HG02943 (cell line): ENCODE measurements at regions not wholly inside any gene's neighbourhood (a gene's known extent, or its start where the extent isn't known, plus 50 kb on each side); places are given as distances from the start of the nearest gene placed in this dataset.

ENCODE experiments used
- ATAC-seq: cut with Tn5 transposase; IDR thresholded peaks from one replicate; pipeline ENCODE4 v1.9.1; 2021; ENCODE audit warnings: mild to moderate bottlenecking, low read depth, moderate library complexity; ENCODE audit not compliant: unreplicated experiment

DNA sequence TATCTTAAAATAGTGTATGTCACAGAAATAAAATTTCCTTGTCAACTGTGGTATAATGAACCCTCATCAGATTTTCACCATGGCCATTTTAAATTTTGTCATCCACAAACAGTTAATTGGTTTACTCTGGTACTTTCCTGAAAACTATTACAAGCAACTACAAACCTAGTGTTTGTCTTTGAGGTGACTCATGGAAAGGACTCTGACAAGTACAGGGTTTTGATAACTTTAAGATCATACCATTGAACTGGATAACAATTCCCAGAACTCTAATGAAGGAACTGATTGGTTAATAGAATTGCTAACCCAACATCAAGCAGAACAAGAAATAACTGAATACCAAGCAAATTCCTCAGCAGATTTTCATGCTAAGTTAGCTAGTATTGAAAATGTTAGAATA is 237.7 kb upstream of the IPO5 start:
- ATAC-seq: no peak

DNA sequence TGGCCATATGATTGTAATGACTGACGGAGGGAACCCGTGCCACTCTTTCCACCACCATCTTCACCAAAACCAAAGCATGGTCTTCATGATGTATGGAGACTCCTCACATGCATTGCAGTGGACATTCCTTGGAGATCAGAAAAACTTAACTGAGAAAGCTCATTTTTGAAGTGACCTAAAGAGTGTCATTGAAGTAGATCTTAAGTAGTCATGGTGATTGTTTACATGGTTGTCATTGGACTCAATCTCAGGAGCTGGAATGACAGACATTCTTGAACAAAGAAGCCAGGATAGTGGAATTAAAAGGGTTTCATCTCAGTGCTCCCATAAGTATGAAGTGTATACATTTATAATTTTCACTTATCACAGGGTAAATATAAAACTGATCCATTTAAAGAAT is 236.7 kb upstream of the IPO5 start:
- ATAC-seq: no peak

DNA sequence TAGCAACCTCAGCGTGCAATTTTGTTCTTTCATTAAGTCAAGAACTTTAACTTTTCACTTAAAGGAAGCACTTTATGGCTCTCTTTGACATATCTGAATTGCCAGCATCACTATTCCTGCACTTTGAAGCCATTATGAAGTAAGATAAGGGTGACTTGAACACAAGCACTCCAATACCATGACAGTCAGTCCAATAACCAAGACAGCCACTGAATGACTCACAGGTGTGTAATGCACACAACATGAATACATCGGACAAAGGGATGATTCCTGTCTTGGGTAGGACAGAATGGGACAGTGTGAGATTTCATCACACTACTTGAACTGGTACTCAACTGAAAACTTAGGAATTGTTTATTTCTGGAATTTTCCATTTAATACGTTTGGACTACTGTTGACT is 233.7 kb upstream of the IPO5 start:
- no peak for ATAC-seq

DNA sequence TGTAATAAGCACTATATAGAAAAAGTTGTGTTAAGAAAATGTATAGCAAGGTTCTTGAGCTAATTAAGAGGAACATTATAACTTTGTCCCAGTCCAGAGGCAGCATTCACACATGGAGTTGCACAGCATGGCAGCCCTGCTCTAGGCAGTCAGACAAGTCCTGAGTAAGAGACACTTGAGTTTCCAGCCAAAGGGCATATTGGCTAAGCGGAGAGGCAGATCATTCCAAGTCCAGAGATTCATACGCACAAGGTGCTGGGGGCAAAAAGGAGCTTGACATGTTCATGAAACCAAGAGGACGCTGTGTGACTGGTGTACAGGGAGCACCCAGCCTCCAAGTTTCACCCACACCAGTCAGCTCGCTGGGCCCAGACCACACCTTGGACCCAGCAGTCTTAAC is 232.6 kb upstream of the IPO5 start:
- ATAC-seq: no peak

DNA sequence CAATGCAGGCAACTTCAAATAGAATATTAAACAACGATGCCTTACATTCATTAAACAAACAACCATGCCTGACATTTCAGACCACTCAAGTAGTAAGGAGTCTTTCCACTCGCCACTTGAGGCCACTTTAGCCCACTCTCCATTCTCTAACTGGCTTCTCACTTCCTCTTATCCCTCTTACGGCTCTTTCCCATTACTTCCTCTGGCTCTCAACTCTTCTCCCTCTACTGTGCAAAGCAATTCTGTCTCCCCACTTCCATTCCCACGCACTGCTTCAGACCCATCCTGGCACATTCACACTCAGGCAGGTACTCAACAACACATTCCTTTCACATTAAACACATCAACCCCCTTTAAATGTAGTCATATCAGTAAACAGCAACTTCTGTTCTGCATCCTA is 229.8 kb upstream of the IPO5 start:
- no peak for ATAC-seq

DNA sequence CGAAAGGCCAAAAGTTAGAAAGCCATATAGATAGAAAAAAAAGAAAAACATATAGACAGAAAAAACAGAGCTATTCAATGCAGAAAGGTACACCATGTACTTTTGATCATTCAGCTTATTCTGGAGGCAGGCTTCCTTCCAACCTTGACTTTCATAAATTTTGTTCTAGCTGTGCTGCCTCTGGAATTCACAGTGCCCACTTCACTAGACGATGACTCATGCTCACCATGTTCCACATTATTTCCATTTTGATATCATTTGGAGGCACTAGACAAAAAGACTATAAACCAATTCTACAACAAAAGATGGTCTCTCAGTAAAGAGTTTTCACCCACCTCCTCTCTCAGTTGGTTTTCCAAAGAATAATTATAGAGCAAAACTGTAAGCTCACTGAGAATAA is 229.0 kb upstream of the IPO5 start:
- no peak for ATAC-seq

DNA sequence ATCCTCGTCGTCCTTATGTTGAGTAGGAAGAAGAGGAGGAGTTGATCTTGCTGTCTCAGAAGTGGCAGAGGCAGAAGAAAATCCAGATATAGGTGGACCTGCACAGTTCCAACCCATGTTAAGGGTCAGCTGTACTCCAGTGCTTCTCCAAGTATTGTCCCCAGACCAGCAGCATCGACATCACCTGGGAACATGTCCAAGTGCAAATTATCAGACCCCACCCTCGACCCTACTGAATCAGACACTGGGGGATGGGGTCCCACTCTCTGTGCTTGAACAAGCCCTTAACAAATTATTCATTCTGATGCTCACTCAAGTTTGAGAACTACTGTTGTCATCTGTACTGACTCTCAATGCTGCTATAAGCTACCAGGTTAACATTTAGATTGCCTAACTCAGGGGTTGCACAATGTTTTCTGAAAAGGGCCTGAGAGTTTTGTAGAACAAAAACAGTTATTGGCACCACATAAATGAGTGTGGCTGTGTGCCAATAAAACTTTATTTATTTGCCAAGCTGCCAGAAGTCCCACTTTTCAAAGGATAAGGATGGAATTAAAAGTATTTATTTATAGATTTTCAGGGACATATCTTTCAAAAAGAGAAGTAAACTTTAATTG is 226.7 kb upstream of the IPO5 start:
- ATAC-seq: no peak

DNA sequence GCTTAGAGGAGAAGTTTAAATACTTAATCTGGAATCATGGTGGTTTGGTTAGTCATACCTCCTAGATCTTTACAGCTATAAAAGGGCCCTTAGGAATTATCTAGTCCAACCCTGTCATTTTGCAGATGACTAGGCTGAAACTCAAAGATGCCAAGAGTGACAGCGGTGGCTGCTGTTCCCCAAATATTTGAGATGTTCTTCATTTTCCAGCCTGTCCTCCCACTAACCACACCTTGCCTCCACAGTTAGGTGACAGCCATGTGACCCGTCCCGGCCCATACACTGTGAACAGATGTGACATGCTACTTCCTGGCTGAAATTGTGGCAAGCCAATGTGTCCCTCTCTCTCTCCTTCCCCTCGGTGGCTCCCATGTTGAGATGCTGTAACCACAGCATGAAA is 225.5 kb upstream of the IPO5 start:
- ATAC-seq: no peak

DNA sequence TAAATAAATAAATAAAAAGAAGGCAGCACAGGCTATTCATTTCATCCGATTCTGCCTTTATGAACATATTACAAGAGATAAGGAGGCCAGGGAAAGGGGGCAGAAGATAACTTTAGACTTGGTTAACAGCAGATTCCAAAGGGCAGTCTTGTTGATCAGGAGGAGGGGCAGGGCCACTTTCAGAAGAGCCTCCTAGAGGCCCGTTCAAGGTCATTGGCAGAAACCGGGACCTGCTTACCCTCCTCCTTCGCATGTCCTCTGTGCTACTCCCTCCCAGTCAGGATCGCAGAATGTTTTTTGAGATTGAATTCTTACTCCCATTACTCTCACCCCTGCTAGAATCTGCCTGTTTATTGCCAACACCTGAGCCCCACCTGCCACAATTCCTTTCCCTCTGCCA is 217.0 kb upstream of the IPO5 start:
- ATAC-seq: no peak

DNA sequence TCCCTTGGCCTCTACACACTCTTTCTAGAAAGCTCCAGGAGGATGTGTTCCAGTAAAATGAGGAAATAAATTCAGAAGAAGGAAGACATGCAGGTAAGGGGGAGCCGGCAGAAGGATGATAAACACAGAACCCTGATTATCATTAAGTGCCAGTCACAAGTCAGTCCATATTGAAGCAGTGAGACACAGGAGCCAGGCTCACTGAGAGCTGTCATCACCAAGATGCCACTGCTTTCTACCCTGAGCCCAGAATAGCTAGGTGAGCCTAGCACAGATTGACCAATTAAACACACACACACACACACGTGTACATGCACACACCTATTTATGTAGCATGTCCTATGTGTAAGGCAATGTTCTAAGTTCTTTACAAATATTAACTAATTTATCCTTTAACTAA is 211.4 kb upstream of the IPO5 start:
- no peak for ATAC-seq

DNA sequence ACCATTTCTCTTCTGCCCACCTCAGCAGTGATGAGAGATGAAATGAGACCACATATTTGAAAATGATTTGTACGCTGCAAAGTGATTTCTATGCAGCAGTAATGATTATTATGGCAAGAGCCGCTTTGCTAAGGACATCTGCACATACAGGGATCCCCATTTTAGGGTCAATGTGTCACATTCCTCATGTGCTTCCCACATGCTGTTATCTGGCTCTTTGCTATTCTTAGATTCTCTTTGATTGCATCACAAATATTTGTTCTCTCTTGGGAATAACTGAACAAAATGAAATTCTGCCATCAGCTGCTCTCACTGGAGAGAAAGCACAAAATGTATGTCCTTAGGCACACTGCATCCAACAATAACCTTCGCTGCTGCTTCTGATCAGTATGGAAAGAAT is 209.5 kb upstream of the IPO5 start:
- no peak for ATAC-seq

DNA sequence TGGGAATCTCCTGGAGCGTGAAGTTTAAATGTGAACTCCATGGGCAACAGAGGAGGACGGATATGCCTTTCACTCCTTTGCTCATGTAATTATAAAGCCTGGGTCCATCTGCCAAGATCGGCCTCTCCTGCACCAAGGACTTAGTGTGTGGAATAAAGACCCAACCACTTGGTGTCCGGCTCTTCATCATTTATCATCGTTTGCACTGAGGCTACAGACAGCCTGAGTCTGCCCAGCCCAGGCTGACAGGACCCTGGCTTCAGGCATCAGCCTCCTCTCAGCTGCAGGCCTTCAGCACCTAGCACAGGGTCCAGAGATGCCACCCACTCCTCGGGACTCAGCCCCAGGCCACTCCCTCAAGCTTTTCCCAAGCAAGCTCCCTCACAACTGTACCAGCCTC is 206.8 kb upstream of the IPO5 start:
- no peak for ATAC-seq

DNA sequence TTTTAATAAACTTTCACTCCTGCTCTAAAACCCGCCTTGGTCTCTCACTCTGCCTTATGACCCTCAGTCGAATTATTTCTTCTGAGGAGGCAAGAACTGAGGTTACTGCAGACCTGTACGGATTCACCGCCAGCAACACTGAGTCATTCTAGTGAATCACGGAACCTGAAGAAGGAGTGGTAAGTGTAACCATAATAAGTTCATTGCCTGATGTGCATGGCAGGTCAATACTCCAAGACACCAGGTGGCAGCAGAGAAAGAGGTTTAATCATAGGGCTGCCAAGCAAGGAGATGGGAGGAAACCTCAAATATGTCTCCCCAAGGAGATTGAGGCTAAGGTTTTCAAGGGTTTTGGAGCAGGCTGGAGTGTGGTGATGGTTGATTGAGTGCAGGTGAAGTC is 204.3 kb upstream of the IPO5 start:
- ATAC-seq: no peak

DNA sequence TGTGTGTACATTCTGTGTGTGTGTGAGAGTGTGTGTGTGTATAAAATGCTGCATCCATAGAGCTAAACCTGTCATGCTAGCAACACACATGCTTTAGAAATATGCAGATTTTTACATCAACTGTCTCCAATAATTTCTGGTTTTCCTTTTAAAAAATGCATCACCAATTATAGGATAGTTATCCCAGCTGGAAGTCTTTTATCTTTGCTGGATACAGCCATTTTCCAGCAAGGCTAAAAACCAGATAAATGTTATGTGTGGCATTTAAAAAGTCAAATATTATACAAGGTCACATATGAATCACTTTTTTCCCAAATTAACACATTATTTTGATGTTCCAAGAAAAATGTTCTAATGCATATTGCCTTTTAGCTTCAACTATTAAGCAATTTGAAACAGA is 202.0 kb upstream of the IPO5 start:
- no peak for ATAC-seq

DNA sequence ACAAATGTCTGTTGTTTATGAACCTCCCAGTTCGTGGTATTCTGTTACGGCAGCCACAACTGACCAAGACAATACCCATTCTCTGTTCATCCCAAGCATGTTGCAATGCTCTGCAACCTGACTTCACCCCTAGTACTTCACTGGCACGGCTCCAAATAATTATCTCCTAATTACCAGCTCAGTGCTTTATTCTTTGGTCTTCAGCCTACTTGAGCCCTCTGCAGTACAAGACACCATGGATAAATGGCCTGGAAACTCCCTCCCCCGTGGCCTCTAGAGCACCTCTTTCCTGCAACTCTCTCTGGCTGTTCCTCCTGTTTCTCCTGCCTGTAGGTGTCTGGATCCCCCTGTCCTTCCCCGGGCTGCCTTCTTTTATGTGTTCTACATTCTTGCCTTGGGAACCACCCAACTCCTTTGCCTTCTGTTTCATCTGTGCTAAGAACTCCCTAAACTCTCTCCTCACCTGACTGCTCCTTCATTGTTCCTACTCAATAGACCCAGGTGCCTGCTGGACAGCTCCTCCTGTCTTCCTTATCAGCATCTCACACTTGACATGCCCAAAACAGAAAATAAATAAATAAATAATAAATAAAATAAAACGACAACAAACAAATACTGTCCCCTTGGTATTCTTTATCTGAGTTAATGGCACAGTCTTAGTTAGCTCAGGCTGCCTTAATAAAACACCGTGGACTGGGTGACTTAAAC is 200.4 kb upstream of the IPO5 start:
- no peak for ATAC-seq

DNA sequence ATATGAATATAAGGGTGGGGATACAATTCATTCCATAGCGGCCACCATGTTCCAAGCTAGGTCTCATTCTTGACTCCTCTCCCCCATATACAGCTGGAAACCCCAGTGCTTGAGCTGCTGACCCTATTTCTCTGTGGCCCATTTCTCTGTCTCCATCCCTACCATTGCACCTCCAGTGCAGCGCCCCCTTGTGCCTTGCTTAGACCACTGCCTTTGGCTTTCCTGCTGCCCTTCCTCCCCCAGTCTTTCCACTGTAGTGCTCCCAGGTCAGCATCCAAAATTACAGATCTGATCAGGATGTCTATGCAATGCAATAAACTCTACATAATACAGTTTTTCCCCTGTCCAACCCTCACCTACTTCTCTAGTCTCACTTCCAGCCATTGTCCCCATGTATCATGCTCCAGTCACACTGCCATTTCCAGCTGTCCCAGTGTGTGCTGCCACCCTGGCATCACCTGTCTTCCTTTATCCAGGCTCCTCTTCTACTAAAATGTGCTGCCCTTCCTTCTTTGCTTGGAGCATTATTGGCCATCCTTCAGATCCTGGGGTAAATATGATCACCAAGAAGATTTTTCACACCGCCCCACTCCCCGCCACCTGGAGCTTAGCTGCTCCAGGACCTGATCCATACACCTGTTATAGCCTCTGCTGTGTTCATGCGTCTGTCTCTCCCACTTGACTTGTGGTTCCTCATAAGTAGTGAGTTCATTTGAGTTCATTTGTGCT is 199.4 kb upstream of the IPO5 start:
- no peak for ATAC-seq

DNA sequence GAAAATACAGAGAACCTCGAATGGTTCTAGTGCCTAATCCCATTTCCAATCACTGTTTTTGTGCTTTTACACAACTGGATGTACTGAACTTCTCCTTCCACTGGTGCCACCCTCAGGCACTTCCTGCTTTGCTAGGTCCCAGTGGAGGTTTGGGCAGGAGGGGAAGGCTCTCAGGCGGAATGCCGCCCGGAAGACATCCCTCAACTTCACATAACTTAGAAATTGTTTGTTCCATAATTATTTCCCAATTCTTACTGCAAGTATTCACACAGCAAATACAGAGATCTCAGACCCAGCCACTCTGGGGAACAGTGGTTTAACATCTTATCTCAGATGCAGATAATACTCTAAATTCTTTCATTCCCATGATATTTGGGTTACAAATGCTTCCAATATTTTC is 195.7 kb upstream of the IPO5 start:
- ATAC-seq: no peak

DNA sequence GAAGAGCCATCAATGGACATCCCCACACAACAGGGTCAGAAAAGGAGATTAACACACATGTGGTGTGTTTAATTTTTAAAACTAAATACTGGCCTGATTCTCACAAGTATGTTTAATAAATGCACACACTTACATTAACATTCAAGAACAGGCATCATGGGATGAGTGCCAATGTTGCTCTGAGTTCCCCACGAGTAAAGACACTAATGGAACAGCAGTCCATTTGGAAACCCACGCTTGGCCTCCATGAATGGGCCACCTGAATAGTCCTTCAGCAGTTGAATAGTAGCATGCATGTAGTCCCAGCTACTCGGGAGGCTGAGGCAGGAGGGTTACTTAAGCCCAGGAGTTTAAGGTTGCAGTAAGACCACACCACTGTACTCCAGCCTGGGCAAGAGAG is 195.2 kb upstream of the IPO5 start:
- no peak for ATAC-seq

DNA sequence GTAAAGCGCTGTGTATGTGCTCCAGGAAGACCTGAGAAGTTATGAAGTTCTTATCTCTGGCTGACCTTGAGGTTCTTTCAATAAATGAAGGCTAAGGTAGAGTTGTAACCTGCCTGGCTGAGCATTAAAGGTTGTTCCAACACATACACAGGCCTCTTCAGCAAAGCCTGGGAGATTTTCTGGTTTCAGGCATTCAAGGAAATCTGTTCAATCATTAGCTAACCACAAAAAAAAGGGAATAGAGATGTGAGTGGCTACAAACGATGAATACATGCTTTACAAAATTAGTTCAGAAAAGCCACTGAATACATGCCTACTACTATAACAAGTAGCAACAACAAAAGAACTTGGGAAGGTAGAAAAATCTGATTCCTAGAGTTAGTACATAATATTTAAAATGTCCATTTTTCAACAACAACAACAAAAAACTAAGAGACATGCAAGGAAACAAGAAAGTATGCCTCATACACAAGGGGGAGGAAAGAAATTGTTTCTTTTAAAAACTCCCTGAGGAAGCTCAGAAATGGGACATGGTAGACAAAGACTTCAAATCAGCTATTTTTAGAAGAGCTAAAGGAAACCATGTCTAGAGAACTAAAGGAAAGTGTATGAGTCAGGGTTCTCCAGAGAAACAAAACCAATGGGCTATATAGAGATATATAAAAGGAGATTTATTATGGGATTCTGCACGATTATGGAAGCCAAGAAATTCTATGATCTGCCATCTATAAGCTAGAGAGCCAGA is 191.5 kb upstream of the IPO5 start:
- no peak for ATAC-seq

DNA sequence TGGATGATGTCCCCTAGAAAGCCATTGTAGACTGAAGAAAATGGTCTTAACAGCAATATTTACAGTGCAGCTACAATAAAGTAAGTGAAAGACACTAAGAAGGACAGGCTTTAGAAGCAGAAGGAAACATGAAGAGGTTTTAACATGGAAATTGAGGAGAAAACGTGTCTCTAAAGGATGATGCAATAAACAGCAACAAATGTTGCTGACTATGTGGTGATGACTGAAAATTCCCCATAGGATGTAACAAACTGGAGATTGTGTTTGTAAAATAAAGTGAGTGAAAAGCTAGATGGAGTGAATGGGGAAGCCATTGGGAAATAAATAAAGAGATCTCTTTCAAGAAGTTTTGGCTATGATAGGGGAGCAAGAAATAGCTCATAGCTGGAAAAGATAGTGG is 186.7 kb upstream of the IPO5 start:
- no peak for ATAC-seq

DNA sequence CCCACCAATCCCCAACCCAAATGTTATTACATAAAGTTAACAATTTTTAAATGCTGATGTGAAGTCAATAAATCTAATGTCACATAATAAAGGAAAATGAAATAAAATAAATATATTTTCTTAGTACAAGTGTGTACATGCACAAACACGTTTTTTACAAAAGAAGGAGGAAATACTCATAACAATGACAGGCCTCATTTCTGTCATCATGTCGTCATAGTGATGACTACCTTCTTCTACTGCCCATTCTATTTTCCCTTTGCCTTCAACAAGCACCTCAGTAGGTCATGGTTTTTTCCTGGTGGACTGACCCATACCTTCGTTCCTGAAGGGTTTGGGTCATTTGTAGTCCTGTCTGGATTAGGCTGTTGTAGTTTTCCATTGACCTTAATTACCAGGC is 185.3 kb upstream of the IPO5 start:
- no peak for ATAC-seq
